Memory B cell (primary cell): ENCODE measurements at regions not wholly inside any gene's neighbourhood (a gene's known extent, or its start where the extent isn't known, plus 50 kb on each side); places are given as distances from the start of the nearest gene placed in this dataset.
"Not testable (repeated sequence)": the region's sequence is repeated elsewhere in the genome, so short reads cannot be mapped to it uniquely, and the experiment has no call there.

Experiments used
- ATAC-seq: fragments of 150-1000 bp; cut with Tn5 transposase; 2 replicates; pipeline ENCODE4 v1.10.0; 2021; ENCODE audit warnings: low read depth, mild to moderate bottlenecking, moderate library complexity
- DNase-seq, 2 donors: peaks; one replicate each; pipeline ENCODE4 v3.0.0; 2022; ENCODE audit warnings: low spot score in 2 of 2
- H3K27ac Mint-ChIP-seq: one replicate; pipeline ENCODE4 v1.8.0; 2022; ENCODE audit warnings: mild to moderate bottlenecking, moderate library complexity, mixed read lengths
- H3K27me3 Mint-ChIP-seq: one replicate; pipeline ENCODE4 v1.8.0; 2022; ENCODE audit warnings: mixed read lengths
- H3K36me3 Mint-ChIP-seq: one replicate; pipeline ENCODE4 v1.8.0; 2022; ENCODE audit warnings: mild to moderate bottlenecking, mixed read lengths
- H3K4me1 Mint-ChIP-seq: one replicate; pipeline ENCODE4 v1.8.0; 2022; ENCODE audit warnings: mixed read lengths
- H3K4me3 Mint-ChIP-seq: one replicate; pipeline ENCODE4 v1.8.0; 2022; ENCODE audit warnings: mild to moderate bottlenecking, moderate library complexity, mixed read lengths
- H3K9me3 Mint-ChIP-seq: one replicate; pipeline ENCODE4 v1.8.0; 2022; ENCODE audit warnings: mixed read lengths

DNA sequence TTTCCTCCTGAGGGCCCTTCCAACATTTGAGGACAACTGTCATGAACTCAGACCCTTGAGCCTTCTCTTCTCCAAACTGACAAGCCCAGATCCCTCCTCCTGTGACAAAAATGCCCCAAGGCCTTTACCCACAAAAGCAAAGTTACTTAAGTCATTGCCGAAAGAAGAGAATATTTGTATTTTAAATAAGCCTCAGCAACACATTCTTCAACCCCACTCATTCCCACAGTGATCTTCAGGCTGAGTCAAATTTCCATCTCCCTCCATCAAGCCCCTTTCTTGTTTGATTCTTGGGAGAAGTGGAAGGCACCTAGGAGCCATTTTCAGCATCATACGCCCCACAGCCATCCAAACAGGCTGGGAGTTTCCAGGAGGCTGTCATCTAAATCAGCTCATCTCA is 150.8 kb upstream of the PDE1C start:
- DNase-seq (no peak), ATAC-seq (no peak)
- no peak overlapping the region for H3K4me3 Mint-ChIP-seq
- peaks cover 4% of the 10 kb centered on the region for H3K27me3 Mint-ChIP-seq
- H3K9me3 Mint-ChIP-seq = no peaks in the 10 kb centered on the region
- no peaks in the 10 kb centered on the region for H3K4me1 Mint-ChIP-seq
- H3K36me3 Mint-ChIP-seq = no peaks in the 10 kb centered on the region
- no peak overlapping the region for H3K27ac Mint-ChIP-seq

DNA sequence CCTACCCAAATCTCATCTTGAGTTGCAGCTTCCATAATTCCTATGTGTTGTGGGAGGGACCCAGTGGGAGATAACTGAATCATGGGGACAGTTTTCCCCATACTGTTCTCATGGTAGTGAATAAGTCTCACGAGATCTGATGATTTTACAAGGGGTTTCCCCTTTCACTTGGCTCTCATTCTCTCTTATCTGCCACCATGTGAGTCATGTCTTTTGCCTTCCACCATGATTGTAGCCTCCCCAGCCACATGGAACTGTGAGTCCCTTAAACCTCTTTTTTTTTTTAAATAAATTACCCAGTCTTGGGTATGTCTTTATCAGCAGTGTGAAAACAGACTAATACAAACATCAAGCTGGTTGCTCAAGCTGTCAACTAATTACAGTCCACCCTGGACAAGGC is 149.6 kb upstream of the PDE1C start:
- not testable (repeated sequence) for H3K36me3 Mint-ChIP-seq, ATAC-seq, DNase-seq, H3K27me3 Mint-ChIP-seq, H3K9me3 Mint-ChIP-seq, H3K27ac Mint-ChIP-seq, H3K4me1 Mint-ChIP-seq, H3K4me3 Mint-ChIP-seq

DNA sequence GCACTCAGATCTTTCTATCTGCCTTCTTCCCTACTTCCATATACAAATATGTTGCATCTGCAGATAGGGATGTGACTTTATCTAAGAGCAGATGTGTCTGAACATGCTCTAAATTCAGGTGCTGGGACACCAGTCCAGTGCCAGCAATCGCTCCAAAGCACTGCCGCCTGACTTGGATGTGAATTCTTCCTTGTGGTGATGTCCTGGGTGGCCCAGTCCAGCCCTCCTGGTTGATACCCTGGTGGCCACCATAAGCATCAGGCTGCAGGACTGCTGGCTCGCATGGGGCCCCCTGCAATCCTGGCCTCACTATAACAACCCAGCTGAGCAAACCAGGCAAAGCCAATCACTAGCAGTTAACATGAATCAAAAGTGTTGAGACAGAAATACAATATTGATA is 149.2 kb upstream of the PDE1C start:
- Mint-ChIP-seq H3K4me1 (no peaks in the 10 kb centered on the region), H3K27me3 (peaks cover 2% of the 10 kb centered on the region), H3K36me3 (no peaks in the 10 kb centered on the region), H3K9me3 (no peaks in the 10 kb centered on the region), H3K27ac (no peak overlapping the region), H3K4me3 (no peak overlapping the region)
- DNase-seq = no peak
- no peak for ATAC-seq

DNA sequence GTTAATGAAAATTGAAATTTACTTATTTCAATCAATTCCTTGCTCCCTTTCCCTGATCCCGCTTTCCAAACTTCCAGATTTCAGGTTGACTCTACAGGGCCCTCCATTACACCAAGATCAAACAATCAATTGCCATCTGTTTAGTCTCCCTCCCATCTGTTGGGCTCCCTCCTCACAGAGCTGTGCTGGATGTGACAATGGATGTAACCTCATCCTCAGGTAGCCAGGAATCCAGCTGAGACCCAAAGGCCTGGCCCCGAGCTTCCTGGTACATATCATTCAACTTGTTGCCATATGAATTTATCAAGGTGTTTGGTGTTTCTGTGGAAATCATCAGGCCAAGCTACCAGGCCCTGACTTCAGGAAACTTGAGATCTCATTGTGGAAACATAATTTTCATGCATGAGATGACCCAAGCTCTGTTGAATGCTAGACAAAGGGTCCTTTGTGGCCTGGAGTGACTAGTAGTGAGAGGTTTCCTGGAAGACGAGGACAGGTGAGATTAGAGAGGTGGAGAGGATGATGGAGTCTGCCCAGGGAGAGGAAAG is 148.6 kb upstream of the PDE1C start:
- no peak overlapping the region for H3K27ac Mint-ChIP-seq
- H3K4me3 Mint-ChIP-seq = no peak overlapping the region
- DNase-seq (no peak), ATAC-seq (no peak)
- H3K9me3 Mint-ChIP-seq = no peaks in the 10 kb centered on the region
- H3K36me3 Mint-ChIP-seq = no peaks in the 10 kb centered on the region
- no peaks in the 10 kb centered on the region for H3K4me1 Mint-ChIP-seq
- peaks cover 2% of the 10 kb centered on the region for H3K27me3 Mint-ChIP-seq

DNA sequence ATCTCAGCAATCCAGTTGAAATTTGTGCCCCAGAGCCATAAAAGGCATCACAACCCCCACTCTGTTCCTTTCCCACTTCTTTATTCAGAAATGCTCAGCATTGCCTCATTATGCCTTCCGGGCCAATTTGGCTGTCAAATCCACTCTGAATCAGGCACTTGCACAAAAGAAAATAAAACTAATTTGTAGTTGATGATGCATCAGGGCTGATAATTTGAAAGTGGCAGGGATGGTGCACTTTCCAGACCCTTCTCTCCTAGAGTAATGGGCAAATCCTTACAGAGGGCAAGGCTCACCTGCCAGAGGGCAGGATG is 147.9 kb upstream of the PDE1C start:
- ATAC-seq = no peak
- no peak overlapping the region for H3K27ac Mint-ChIP-seq
- no peaks in the 10 kb centered on the region for H3K4me1 Mint-ChIP-seq
- peaks cover 2% of the 10 kb centered on the region for H3K27me3 Mint-ChIP-seq
- no peaks in the 10 kb centered on the region for H3K9me3 Mint-ChIP-seq
- no peak overlapping the region for H3K4me3 Mint-ChIP-seq
- H3K36me3 Mint-ChIP-seq = no peaks in the 10 kb centered on the region
- no peak for DNase-seq

DNA sequence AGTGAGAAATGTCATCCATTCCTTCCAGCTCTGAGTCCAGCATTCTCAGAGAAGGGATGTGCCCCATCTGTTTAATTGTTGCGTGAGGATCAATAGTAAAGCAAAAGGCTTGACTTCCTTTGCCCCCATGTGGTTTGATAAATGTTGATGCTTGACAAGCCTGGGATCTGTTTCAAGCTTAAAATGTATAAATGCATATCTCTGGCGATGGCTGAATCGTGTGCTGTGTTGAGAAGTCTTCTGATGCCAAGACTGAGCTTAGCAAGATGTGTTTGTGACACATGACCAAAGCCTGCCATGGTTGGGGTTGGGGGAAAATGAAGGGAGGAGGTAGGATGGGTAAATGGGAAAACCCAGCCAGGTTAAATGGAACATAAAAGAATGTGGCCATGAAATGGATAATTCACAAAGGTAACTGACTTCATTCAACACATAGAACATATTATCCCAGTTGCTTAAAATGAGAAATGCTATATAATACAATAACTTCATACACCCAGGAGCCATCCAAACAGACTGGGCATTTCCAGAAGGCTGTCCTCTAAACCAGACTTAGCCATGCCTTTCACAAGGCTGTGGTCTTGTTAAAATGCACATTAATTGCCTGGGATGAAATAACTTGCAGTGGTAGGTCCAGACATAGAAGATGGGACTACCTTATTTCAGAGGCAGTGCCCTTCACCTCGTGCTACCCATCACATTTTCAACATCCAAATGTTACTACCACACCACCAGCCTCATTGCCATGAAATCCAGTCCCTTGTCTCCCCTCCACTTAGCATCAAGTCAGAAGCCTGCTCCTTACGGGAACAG is 147.3 kb upstream of the PDE1C start:
- no peaks in the 10 kb centered on the region for H3K36me3 Mint-ChIP-seq
- DNase-seq (no peak), ATAC-seq (no peak)
- H3K4me1 Mint-ChIP-seq = peaks cover under 1% of the 10 kb centered on the region
- no peak overlapping the region for H3K27ac Mint-ChIP-seq
- no peak overlapping the region for H3K4me3 Mint-ChIP-seq
- peaks cover 3% of the 10 kb centered on the region for H3K27me3 Mint-ChIP-seq
- H3K9me3 Mint-ChIP-seq = no peaks in the 10 kb centered on the region

DNA sequence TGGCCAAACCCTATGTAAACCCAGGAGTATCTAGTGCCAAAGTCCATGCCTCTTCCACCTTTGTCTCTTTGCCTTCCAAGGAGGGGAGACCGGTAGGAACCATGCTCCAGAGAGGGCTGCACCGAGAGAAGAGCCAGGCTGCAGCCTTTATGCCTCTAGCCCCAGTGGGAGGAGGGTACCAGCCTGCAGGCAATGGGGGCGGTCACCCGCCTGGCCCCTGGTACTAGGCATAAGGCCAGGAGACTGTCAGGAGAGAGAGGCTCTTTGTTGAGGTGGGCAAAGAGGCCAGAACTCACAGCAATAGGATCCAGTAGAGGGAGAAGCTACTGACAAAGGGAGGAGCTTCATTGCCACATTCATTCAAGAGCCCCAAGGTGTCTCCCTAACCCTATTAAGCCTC is 146.6 kb upstream of the PDE1C start:
- peaks cover 3% of the 10 kb centered on the region for H3K4me1 Mint-ChIP-seq
- ATAC-seq (no peak), DNase-seq (no peak)
- no peaks in the 10 kb centered on the region for H3K36me3 Mint-ChIP-seq
- no peaks in the 10 kb centered on the region for H3K9me3 Mint-ChIP-seq
- no peak overlapping the region for H3K4me3 Mint-ChIP-seq
- peaks cover 4% of the 10 kb centered on the region for H3K27me3 Mint-ChIP-seq
- H3K27ac Mint-ChIP-seq = no peak overlapping the region

DNA sequence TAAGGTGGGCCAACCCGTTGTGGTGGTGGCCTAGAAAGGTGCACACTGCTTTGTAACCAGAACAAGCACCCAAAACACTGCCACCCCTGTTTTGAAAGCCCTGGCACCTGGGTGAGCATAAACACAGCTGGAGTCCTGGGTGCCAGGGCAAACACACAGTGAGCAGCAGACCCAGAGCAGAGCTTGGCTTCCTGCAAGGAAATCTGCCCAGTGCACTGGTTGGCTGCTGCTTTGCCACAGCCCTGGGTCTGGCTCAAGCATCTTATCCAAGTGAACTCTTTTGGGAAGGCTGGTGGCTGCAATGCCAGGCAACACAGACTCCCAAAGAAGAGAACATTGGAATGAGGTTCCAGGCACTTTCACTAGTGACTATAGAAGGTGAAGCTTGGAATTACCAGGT is 145.5 kb upstream of the PDE1C start:
- no peak for ATAC-seq
- H3K27me3 Mint-ChIP-seq = peaks cover 5% of the 10 kb centered on the region
- no peak for DNase-seq
- no peaks in the 10 kb centered on the region for H3K36me3 Mint-ChIP-seq
- H3K27ac Mint-ChIP-seq = no peak overlapping the region
- no peak overlapping the region for H3K4me3 Mint-ChIP-seq
- H3K4me1 Mint-ChIP-seq = peaks cover 3% of the 10 kb centered on the region
- H3K9me3 Mint-ChIP-seq = no peaks in the 10 kb centered on the region

DNA sequence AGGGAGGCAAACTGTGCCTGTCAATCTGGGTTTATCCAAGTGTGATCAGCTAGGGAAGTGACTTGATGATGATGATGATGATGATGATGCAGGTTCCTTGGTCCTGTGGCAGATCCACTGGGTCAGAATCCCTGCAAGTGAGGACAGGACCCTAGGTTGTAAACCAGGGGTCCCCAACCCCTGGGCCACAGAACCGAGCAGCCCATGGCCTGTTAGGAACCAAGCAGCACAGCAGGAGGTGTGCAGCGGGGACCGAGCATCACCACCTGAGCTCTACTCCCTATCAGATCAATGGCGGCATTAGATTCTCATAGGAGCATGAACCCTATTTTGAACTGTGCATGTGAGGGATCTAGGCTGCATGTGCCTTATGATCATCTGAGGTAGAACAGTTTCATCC is 144.7 kb upstream of the PDE1C start:
- H3K9me3 Mint-ChIP-seq = no peaks in the 10 kb centered on the region
- H3K27me3 Mint-ChIP-seq = peaks cover 5% of the 10 kb centered on the region
- ATAC-seq (no peak), DNase-seq (no peak)
- H3K36me3 Mint-ChIP-seq = no peaks in the 10 kb centered on the region
- H3K4me3 Mint-ChIP-seq = no peak overlapping the region
- peaks cover 3% of the 10 kb centered on the region for H3K4me1 Mint-ChIP-seq
- no peak overlapping the region for H3K27ac Mint-ChIP-seq

DNA sequence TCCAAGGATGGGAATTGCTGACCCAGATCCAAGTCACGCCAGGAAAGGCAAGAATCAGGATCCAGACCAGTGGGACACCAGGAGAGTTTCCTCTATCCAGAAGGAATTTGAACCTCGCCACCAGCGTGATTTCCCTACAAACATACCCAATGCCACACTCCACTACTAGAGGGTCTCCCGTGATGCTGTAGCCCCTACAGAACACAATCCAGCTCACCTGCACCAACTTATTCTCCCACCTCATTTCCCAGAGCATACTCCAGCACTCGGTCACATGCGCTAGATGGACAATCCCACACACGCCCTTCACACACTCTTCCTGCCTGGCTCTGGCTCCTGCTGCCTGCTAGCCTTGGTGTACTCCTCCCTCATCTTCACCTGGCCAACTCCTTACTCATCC is 142.1 kb upstream of the PDE1C start:
- H3K27me3 Mint-ChIP-seq = peaks cover 7% of the 10 kb centered on the region
- no peak for ATAC-seq
- peaks cover 3% of the 10 kb centered on the region for H3K4me1 Mint-ChIP-seq

DNA sequence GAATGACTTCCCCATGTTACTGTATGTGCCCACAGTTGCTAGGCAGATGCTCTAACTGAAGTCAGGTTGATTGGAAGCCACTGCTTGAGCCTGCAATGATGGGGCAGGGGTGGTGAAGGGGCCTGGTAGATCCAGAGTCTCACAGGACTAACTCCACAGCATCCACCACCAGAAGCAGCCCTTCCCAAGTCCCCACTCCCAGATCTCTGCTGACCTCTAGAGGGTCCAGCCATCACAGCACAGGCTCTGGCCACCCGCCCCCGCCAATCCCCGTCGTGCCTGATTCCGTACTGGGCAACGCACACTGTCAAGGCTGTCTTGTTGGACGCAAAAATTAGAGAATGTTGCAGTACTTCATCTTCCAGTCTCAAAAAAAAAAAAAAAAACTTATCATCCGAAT is 136.8 kb upstream of the PDE1C start:
- H3K27ac Mint-ChIP-seq = no peak overlapping the region
- DNase-seq = no peak
- ATAC-seq = no peak

More for the DNA sequence above, 142.1 kb upstream of the PDE1C start:
- Mint-ChIP-seq H3K36me3 (no peaks in the 10 kb centered on the region), H3K27ac (no peak overlapping the region), H3K4me3 (no peak overlapping the region), H3K9me3 (no peaks in the 10 kb centered on the region)
- DNase-seq = no peak

DNA sequence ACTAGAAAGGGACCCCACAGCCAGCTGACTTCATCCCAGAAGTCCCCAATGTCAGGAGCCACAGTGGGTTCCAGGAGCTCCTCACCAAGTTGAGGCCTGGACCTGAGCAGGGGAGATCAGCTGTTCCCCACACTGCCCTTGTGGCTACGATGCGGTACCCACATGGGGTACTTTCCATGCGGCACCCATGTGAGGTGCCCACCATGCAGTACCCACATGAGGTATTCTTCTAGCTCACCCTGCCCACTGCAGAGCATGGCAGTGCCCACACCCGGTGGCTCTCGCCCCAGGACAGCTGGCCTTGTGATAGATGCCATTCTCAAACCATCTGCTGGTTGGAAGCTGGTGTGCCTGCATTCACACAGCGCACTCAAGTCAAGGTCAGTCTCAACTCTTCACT is 136.3 kb upstream of the PDE1C start:
- Mint-ChIP-seq H3K36me3 (no peaks in the 10 kb centered on the region), H3K4me1 (no peaks in the 10 kb centered on the region), H3K4me3 (no peak overlapping the region), H3K27me3 (peaks cover 3% of the 10 kb centered on the region), H3K27ac (no peak overlapping the region), H3K9me3 (no peaks in the 10 kb centered on the region)
- ATAC-seq (no peak), DNase-seq (no peak)

More for the DNA sequence above, 136.8 kb upstream of the PDE1C start:
- no peak overlapping the region for H3K4me3 Mint-ChIP-seq
- peaks cover 3% of the 10 kb centered on the region for H3K27me3 Mint-ChIP-seq
- no peaks in the 10 kb centered on the region for H3K4me1 Mint-ChIP-seq
- no peaks in the 10 kb centered on the region for H3K36me3 Mint-ChIP-seq
- no peaks in the 10 kb centered on the region for H3K9me3 Mint-ChIP-seq

DNA sequence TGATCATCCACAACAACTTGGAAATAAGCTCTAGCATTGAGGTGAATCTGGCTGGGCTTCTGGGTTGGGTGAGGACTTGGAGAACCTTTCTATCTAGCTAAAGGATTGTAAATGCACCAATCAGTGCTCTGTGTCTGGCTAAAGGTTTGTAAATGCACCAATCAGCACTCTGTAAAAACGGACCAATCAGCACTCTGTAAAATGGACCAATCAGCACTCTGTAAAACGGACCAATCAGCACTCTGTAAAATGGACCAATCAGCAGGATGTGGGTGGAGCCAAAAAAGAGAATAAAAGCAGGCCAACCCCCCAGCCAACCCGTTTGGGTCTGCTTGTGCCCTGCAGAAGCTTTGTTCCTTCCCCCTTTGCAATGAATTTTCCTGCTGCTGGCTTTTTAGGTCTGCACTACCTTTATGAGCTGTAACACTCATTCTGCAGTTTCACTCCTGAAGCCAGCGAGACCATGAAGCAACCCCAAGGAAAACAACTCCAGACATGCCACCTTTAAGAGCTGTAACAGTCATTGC is 135.2 kb upstream of the PDE1C start:
- not testable (repeated sequence) for H3K4me1 Mint-ChIP-seq, H3K9me3 Mint-ChIP-seq, DNase-seq, ATAC-seq, H3K27me3 Mint-ChIP-seq, H3K4me3 Mint-ChIP-seq, H3K36me3 Mint-ChIP-seq, H3K27ac Mint-ChIP-seq

DNA sequence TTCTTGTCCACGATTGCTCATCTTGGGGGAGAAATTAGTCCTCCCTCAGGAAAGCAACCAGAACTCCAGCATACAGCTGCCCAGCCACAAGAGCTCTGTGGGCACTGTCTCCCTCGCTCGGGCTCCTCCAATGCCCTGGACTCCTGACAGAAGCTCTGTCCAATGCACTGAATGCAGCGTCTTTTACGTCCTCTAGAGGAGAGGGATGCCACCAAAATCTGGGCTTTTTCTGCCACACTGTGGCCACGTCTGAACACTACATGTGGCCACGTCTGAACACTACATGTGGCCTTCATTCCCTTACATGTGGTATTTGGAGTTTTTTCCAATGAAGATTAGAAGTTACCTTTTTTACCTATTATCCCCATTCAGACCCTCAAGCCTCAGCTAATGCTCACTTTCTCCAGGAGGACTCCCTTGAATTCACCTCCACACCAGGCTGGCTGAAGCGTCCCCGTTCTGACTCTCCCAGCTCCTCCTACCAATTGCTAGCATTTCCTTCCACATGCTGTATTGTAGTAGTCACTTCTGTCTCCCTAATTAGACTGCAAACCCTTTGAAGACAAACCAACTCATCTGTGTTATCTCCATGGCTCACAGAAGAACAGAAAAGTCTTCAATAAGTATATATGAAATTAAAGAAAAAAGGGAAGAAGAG is 134.3 kb upstream of the PDE1C start:
- DNase-seq (no peak), ATAC-seq (no peak)

More for the DNA sequence above, 134.3 kb upstream of the PDE1C start:
- Mint-ChIP-seq H3K36me3 (no peaks in the 10 kb centered on the region), H3K27me3 (peaks cover 2% of the 10 kb centered on the region), H3K27ac (no peak overlapping the region), H3K9me3 (no peaks in the 10 kb centered on the region), H3K4me3 (no peak overlapping the region), H3K4me1 (no peaks in the 10 kb centered on the region)
